NCI-H524 treated with DMSO at 0.1 percent for 48 hours (cell line): ENCODE measurements at regions not wholly inside any gene's neighbourhood (a gene's known extent, or its start where the extent isn't known, plus 50 kb on each side); places are given as distances from the start of the nearest gene placed in this dataset.

Experiments
- DNase-seq: peaks from one replicate; lab custom pipeline; 2025; lab: John Stamatoyannopoulos, UW

- DNase-seq: no peak
Observed at GRCh38 chr2:149908726-149909683, 321.4 kb upstream of the MMADHC start.

- no peak for DNase-seq
Observed at GRCh38 chr2:149906886-149907285, 319.3 kb upstream of the MMADHC start.

- no peak for DNase-seq
Observed at GRCh38 chr2:149904352-149905175, 317.0 kb upstream of the MMADHC start.

GRCh38 chr2:149903626-149904025 lies 316.1 kb upstream of the MMADHC start:
- DNase-seq: no peak

- DNase-seq: no peak
Observed at GRCh38 chr2:149902081-149902480, 314.5 kb upstream of the MMADHC start.

GRCh38 chr2:149901231-149901859 lies 313.8 kb upstream of the MMADHC start:
- no peak for DNase-seq

- DNase-seq: no peak
Observed at GRCh38 chr2:149899390-149899789, 311.8 kb upstream of the MMADHC start.

- no peak for DNase-seq
Observed at GRCh38 chr2:149894760-149895159, 307.2 kb upstream of the MMADHC start.

GRCh38 chr2:149894226-149894625 lies 306.7 kb upstream of the MMADHC start:
- no peak for DNase-seq

- no peak for DNase-seq
Observed at GRCh38 chr2:149892563-149892962, 305.0 kb upstream of the MMADHC start.

- DNase-seq: no peak
Observed at GRCh38 chr2:149885946-149886345, 298.4 kb upstream of the MMADHC start.

GRCh38 chr2:149885468-149885867 lies 297.9 kb upstream of the MMADHC start:
- DNase-seq: no peak

GRCh38 chr2:149884871-149885270 lies 297.3 kb upstream of the MMADHC start:
- no peak for DNase-seq

- DNase-seq: no peak
Observed at GRCh38 chr2:149877913-149878312, 290.3 kb upstream of the MMADHC start.

- DNase-seq: no peak
Observed at GRCh38 chr2:149877074-149877473, 289.5 kb upstream of the MMADHC start.

- no peak for DNase-seq
Observed at GRCh38 chr2:149873936-149874335, 286.4 kb upstream of the MMADHC start.

- DNase-seq: no peak
Observed at GRCh38 chr2:149872638-149873150, 285.1 kb upstream of the MMADHC start.

- DNase-seq: no peak
Observed at GRCh38 chr2:149872041-149872440, 284.5 kb upstream of the MMADHC start.

- no peak for DNase-seq
Observed at GRCh38 chr2:149871091-149871885, 283.7 kb upstream of the MMADHC start.

- DNase-seq: no peak
Observed at GRCh38 chr2:149863227-149863626, 275.7 kb upstream of the MMADHC start.

- DNase-seq: no peak
Observed at GRCh38 chr2:149861034-149861433, 273.5 kb upstream of the MMADHC start.
